Neuronal stem cell (in vitro differentiated cells): ENCODE measurements at regions not wholly inside any gene's neighbourhood (a gene's known extent, or its start where the extent isn't known, plus 50 kb on each side); places are given as distances from the start of the nearest gene placed in this dataset.

Experiments used
- DNase-seq: peaks from one replicate; pipeline ENCODE4 v3.0.0-alpha.2; 2013; ENCODE audit warnings: low spot score
- H2AFZ ChIP-seq: one replicate; pipeline ENCODE4 v1.6.1; 2013; ENCODE audit warnings: mild to moderate bottlenecking, low read length, inconsistent platforms
- H2AK5ac ChIP-seq: 2 replicates; pipeline ENCODE4 v1.6.1; 2013; ENCODE audit warnings: low read depth, mild to moderate bottlenecking, inconsistent platforms, low read length, moderate library complexity, mixed read lengths
- H2BK120ac ChIP-seq: 2 replicates; pipeline ENCODE4 v1.6.1; 2013; ENCODE audit warnings: low read depth, mild to moderate bottlenecking, inconsistent platforms, low read length, moderate library complexity, mixed read lengths
- H2BK12ac ChIP-seq: one replicate; pipeline ENCODE4 v1.6.1; 2013; ENCODE audit warnings: low read length, inconsistent platforms
- H2BK15ac ChIP-seq: 2 replicates; pipeline ENCODE4 v1.6.1; 2013; ENCODE audit warnings: mild to moderate bottlenecking, low read length, inconsistent platforms, mixed read lengths
- H2BK5ac ChIP-seq: one replicate; pipeline ENCODE4 v1.6.1; 2013; ENCODE audit warnings: inconsistent platforms, mild to moderate bottlenecking, low read length, moderate library complexity
- H3K14ac ChIP-seq: one replicate; pipeline ENCODE4 v1.6.1; 2013; ENCODE audit warnings: low read length, inconsistent platforms
- H3K18ac ChIP-seq: 2 replicates; pipeline ENCODE4 v1.6.1; 2013; ENCODE audit warnings: low read length, inconsistent platforms
- H3K23ac ChIP-seq: 2 replicates; pipeline ENCODE4 v1.6.1; 2013; ENCODE audit warnings: low read depth, mild to moderate bottlenecking, mixed read lengths, low read length, inconsistent platforms; ENCODE audit not compliant: poor library complexity
- H3K27ac ChIP-seq: replicated peaks from 3 replicates; pipeline ENCODE4 v1.5.1; 2013; ENCODE audit warnings: low read length, inconsistent platforms
- H3K27me3 ChIP-seq, 3 experiments: 2 replicates each; pipeline ENCODE4 v1.6.1; 2013; ENCODE audit warnings: low read length in 3 of 3, mild to moderate bottlenecking in 2 of 3, inconsistent platforms in 1 of 3, low read depth in 1 of 3, mixed read lengths in 1 of 3, moderate library complexity in 1 of 3; ENCODE audit not compliant: control insufficient read depth in 3 of 3, insufficient read depth in 3 of 3
- H3K36me3 ChIP-seq, 2 donors: replicated peaks in 1 of 2; 2 replicates each; pipeline ENCODE4 v1.6.1; 2013; ENCODE audit warnings: low read length in 2 of 2; ENCODE audit not compliant: control insufficient read depth in 2 of 2, insufficient read depth in 2 of 2
- H3K4ac ChIP-seq: 2 replicates; pipeline ENCODE4 v1.6.1; 2013; ENCODE audit warnings: inconsistent platforms, mild to moderate bottlenecking, low read length, moderate library complexity
- H3K4me1 ChIP-seq, 2 donors: 1 replicate in 1 of 2; 2 replicates in 1 of 2; pipeline ENCODE4 v1.6.1; 2013; ENCODE audit warnings: low read length in 2 of 2, low read depth in 1 of 2; ENCODE audit not compliant: control insufficient read depth in 2 of 2, insufficient read depth in 1 of 2
- H3K4me2 ChIP-seq: one replicate; pipeline ENCODE4 v1.6.1; 2013; ENCODE audit warnings: mild to moderate bottlenecking, low read length, inconsistent platforms; ENCODE audit not compliant: insufficient read depth, poor library complexity, severe bottlenecking
- H3K4me3 ChIP-seq, 2 donors: 2 replicates each; pipeline ENCODE4 v1.5.1; 2013; ENCODE audit warnings: low read length in 2 of 2, mild to moderate bottlenecking in 2 of 2, inconsistent platforms in 1 of 2, moderate library complexity in 1 of 2
- H3K79me1 ChIP-seq: one replicate; pipeline ENCODE4 v1.6.1; 2013; ENCODE audit warnings: low read depth, mild to moderate bottlenecking, inconsistent platforms, low read length, moderate library complexity
- H3K9ac ChIP-seq: one replicate; pipeline ENCODE4 v1.6.1; 2013; ENCODE audit warnings: mild to moderate bottlenecking, low read depth, low read length, inconsistent platforms; ENCODE audit not compliant: poor library complexity
- H3K9me3 ChIP-seq, 2 donors: replicated peaks in 1 of 2; 2 replicates each; pipeline versions ENCODE3 to v1.6.1; 2013; ENCODE audit warnings: low read length in 2 of 2, mild to moderate bottlenecking in 2 of 2, inconsistent platforms in 1 of 2, low read depth in 1 of 2, mixed read lengths in 1 of 2, moderate library complexity in 1 of 2; ENCODE audit not compliant: control insufficient read depth in 2 of 2, insufficient read depth in 1 of 2
- H4K8ac ChIP-seq: one replicate; pipeline ENCODE4 v1.6.1; 2013; ENCODE audit warnings: low read depth, mild to moderate bottlenecking, inconsistent platforms, low read length, moderate library complexity
- H4K91ac ChIP-seq: one replicate; pipeline ENCODE4 v1.6.1; 2013; ENCODE audit warnings: low read length, low read depth, mild to moderate bottlenecking, inconsistent platforms; ENCODE audit not compliant: poor library complexity
- WGBS, 2 donors: extraction: QIAGEN DNeasy Blood & Tissue Kit; methylation state at CpG; one replicate each; pipeline ENCODE4 v1.1.7; 2013; ENCODE audit warnings: missing lambda C conversion rate in 2 of 2, mixed read lengths in 1 of 2; ENCODE audit not compliant: insufficient read length in 2 of 2, insufficient replicate concordance in 1 of 2; ENCODE audit errors: extremely low coverage in 2 of 2; 5-methylcytosine and 5-hydroxymethylcytosine counted together

GRCh38 chr6:21744331-21744730, 150.8 kb downstream of the SOX4 start:
- no peak overlapping the region for H3K27ac ChIP-seq
- H3K18ac ChIP-seq = no peak overlapping the region
- H3K27me3 ChIP-seq = no peaks in the 10 kb centered on the region
- no peak overlapping the region for H2AFZ ChIP-seq
- no peak overlapping the region for H4K8ac ChIP-seq
- H3K79me1 ChIP-seq = peaks cover 3% of the 10 kb centered on the region
- H2AK5ac ChIP-seq = no peak overlapping the region
- no peak overlapping the region for H3K4me3 ChIP-seq
- H2BK12ac ChIP-seq = no peak overlapping the region
- no peaks in the 10 kb centered on the region for H3K9me3 ChIP-seq
- no peak for DNase-seq
- no peak overlapping the region for H3K4ac ChIP-seq
- H3K14ac ChIP-seq = no peak overlapping the region
- H2BK15ac ChIP-seq = no peak overlapping the region
- no peak overlapping the region for H3K4me2 ChIP-seq
- no peak overlapping the region for H3K9ac ChIP-seq
- no CpG with 5 or more reads among the region's 1 CpG for WGBS, 2 donors
- no peak overlapping the region for H4K91ac ChIP-seq
- H3K36me3 ChIP-seq = peaks cover 0 to 17% of the 10 kb centered on the region in 2 donors
- H3K4me1 ChIP-seq = peaks cover 20 to 51% of the 10 kb centered on the region in 2 donors
- no peak overlapping the region for H2BK5ac ChIP-seq
- no peak overlapping the region for H2BK120ac ChIP-seq
- no peak overlapping the region for H3K23ac ChIP-seq

- DNase-seq = no peak
- Histone ChIP-seq H3K14ac (no peak overlapping the region), H3K36me3 (peaks cover 0 to 17% of the 10 kb centered on the region in 2 donors), H2BK120ac (no peak overlapping the region), H2BK5ac (no peak overlapping the region), H2BK12ac (no peak overlapping the region), H3K18ac (no peak overlapping the region), H3K79me1 (peaks cover 3% of the 10 kb centered on the region), H3K9ac (no peak overlapping the region), H3K4me2 (no peak overlapping the region), H3K4me1 (peaks cover 13 to 55% of the 10 kb centered on the region in 2 donors), H4K8ac (no peak overlapping the region), H3K23ac (no peak overlapping the region), H3K4ac (no peak overlapping the region), H3K9me3 (no peaks in the 10 kb centered on the region), H2BK15ac (no peak overlapping the region), H4K91ac (no peak overlapping the region), H3K27me3 (no peaks in the 10 kb centered on the region), H2AFZ (no peak overlapping the region), H2AK5ac (no peak overlapping the region), H3K4me3 (no peak overlapping the region), H3K27ac (no peak overlapping the region)
- WGBS, 2 donors = no CpG with 5 or more reads among the region's 11 CpGs
These were observed 152.2 kb downstream of the SOX4 start for GRCh38 chr6:21745543-21746337.

- no peak overlapping the region for H4K91ac ChIP-seq
- no peak overlapping the region for H2AK5ac ChIP-seq
- no peak overlapping the region for H4K8ac ChIP-seq
- no peak overlapping the region for H3K23ac ChIP-seq
- H3K4ac ChIP-seq = no peak overlapping the region
- no peak overlapping the region for H2BK120ac ChIP-seq
- H3K4me1 ChIP-seq = peaks cover 14 to 57% of the 10 kb centered on the region in 2 donors
- H2AFZ ChIP-seq = no peak overlapping the region
- WGBS, 2 donors = no CpG with 5 or more reads among the region's 4 CpGs
- H3K36me3 ChIP-seq = peaks cover 0 to 17% of the 10 kb centered on the region in 2 donors
- H3K27me3 ChIP-seq = no peaks in the 10 kb centered on the region
- H3K18ac ChIP-seq = no peak overlapping the region
- no peak for DNase-seq
- no peak overlapping the region for H2BK12ac ChIP-seq
- no peak overlapping the region for H3K4me3 ChIP-seq
- H3K27ac ChIP-seq = peak overlapping the region; percentile 49
- no peak overlapping the region for H2BK15ac ChIP-seq
- H3K9me3 ChIP-seq = no peaks in the 10 kb centered on the region
- no peak overlapping the region for H2BK5ac ChIP-seq
- H3K4me2 ChIP-seq = no peak overlapping the region
- H3K79me1 ChIP-seq = peaks cover 5% of the 10 kb centered on the region
- H3K14ac ChIP-seq = no peak overlapping the region
- no peak overlapping the region for H3K9ac ChIP-seq
These were observed 153.9 kb downstream of the SOX4 start for GRCh38 chr6:21747441-21747840.

GRCh38 chr6:21748343-21749056, 154.9 kb downstream of the SOX4 start:
- no peak for DNase-seq

More at GRCh38 chr6:21748343-21749056, 154.9 kb downstream of the SOX4 start:
- Histone ChIP-seq H2BK120ac (no peak overlapping the region), H3K9ac (no peak overlapping the region), H2BK5ac (no peak overlapping the region), H3K4ac (no peak overlapping the region), H2BK15ac (no peak overlapping the region), H2AFZ (no peak overlapping the region), H4K8ac (no peak overlapping the region), H3K9me3 (no peaks in the 10 kb centered on the region), H3K27ac (peak overlapping the region; percentile 56), H3K36me3 (peaks cover 0 to 17% of the 10 kb centered on the region in 2 donors), H3K23ac (no peak overlapping the region), H3K79me1 (peaks cover 5% of the 10 kb centered on the region), H3K4me3 (no peak overlapping the region), H2AK5ac (no peak overlapping the region), H2BK12ac (no peak overlapping the region), H4K91ac (no peak overlapping the region), H3K27me3 (no peaks in the 10 kb centered on the region), H3K4me1 (peaks cover 12 to 53% of the 10 kb centered on the region in 2 donors), H3K4me2 (peak overlapping the region; percentile 28), H3K14ac (no peak overlapping the region), H3K18ac (no peak overlapping the region)
- no CpG with 5 or more reads among the region's 3 CpGs for WGBS, 2 donors
